Activated T-helper 1 cell treated with anti-CD3 and anti-CD28 coated beads, Interleukin-12 subunit alpha, Interleukin-12 subunit beta, Interleukin-2, Interleukin-4 antibody, amounts not matched to agents 30 ng/mL and 10 ng/mL and 1 ng/mL, durations not matched to agents 14 hours and 24 hours and 36 hours (primary cell): ENCODE measurements at regions not wholly inside any gene's neighbourhood (a gene's known extent, or its start where the extent isn't known, plus 50 kb on each side); places are given as distances from the start of the nearest gene placed in this dataset.
A peak's percentile ranks its signal among the peaks of the same experiment; 100 is the strongest.
"Not testable (repeated sequence)": the region's sequence is repeated elsewhere in the genome, so short reads cannot be mapped to it uniquely, and the experiment has no call there.

Experiments
- DNase-seq: peaks from one replicate; pipeline ENCODE4 v3.0.0; 2021; ENCODE audit warnings: low spot score
- H3K27ac Mint-ChIP-seq: one replicate; pipeline ENCODE4 v1.8.0; 2021; ENCODE audit warnings: mild to moderate bottlenecking, mixed read lengths
- H3K27me3 Mint-ChIP-seq: one replicate; pipeline ENCODE4 v1.8.0; 2022; ENCODE audit warnings: mild to moderate bottlenecking, moderate library complexity, mixed read lengths; ENCODE audit not compliant: insufficient read depth
- H3K36me3 Mint-ChIP-seq: one replicate; pipeline ENCODE4 v1.8.0; 2021; ENCODE audit warnings: low read depth, mixed read lengths
- H3K4me1 Mint-ChIP-seq: one replicate; pipeline ENCODE4 v1.8.0; 2021; ENCODE audit warnings: low read depth, mixed read lengths
- H3K4me3 Mint-ChIP-seq: one replicate; pipeline ENCODE4 v1.8.0; 2021; ENCODE audit warnings: mild to moderate bottlenecking, moderate library complexity, mixed read lengths
- H3K9me3 Mint-ChIP-seq: one replicate; pipeline ENCODE4 v1.8.0; 2021; ENCODE audit warnings: mixed read lengths
- intact Hi-C: fragments of 100-400 bp; cut with micrococcal nuclease; formaldehyde crosslinking; loops from one replicate; pipeline ENCODE4 v1.15.1; 2024

GRCh38 chr17:77560381-77560780 is 398.1 kb upstream of the TNRC6C start:
- no peak for DNase-seq
- intact Hi-C loops: no loop called here
- Mint-ChIP-seq H3K4me3 (no peak overlapping the region), H3K27ac (no peak overlapping the region), H3K9me3 (no peaks in the 10 kb centered on the region), H3K27me3 (peaks cover 13% of the 10 kb centered on the region), H3K36me3 (no peaks in the 10 kb centered on the region), H3K4me1 (no peaks in the 10 kb centered on the region)

- Mint-ChIP-seq H3K27ac (no peak overlapping the region), H3K4me3 (no peak overlapping the region), H3K27me3 (peaks cover 13% of the 10 kb centered on the region), H3K9me3 (no peaks in the 10 kb centered on the region), H3K4me1 (no peaks in the 10 kb centered on the region), H3K36me3 (no peaks in the 10 kb centered on the region)
- intact Hi-C loops: no loop called here
- DNase-seq: no peak
Measured at GRCh38 chr17:77560841-77561240, 397.7 kb upstream of the TNRC6C start.

- DNase-seq, H3K9me3 Mint-ChIP-seq, intact Hi-C loops, H3K27ac Mint-ChIP-seq, H3K36me3 Mint-ChIP-seq, H3K4me1 Mint-ChIP-seq, H3K4me3 Mint-ChIP-seq: not testable (repeated sequence)
- peaks cover 16% of the 10 kb centered on the region for H3K27me3 Mint-ChIP-seq
Measured at GRCh38 chr17:77562361-77562760, 396.1 kb upstream of the TNRC6C start.

- no peak overlapping the region for H3K27ac Mint-ChIP-seq
- H3K36me3 Mint-ChIP-seq: no peaks in the 10 kb centered on the region
- DNase-seq: no peak
- H3K4me3 Mint-ChIP-seq: no peak overlapping the region
- H3K27me3 Mint-ChIP-seq: peaks cover 18% of the 10 kb centered on the region
- H3K9me3 Mint-ChIP-seq: no peaks in the 10 kb centered on the region
- H3K4me1 Mint-ChIP-seq: no peaks in the 10 kb centered on the region
- intact Hi-C loops: no loop called here
Measured at GRCh38 chr17:77563439-77564102, 394.9 kb upstream of the TNRC6C start.

GRCh38 chr17:77564278-77564920 is 394.1 kb upstream of the TNRC6C start:
- Mint-ChIP-seq H3K36me3 (no peaks in the 10 kb centered on the region), H3K9me3 (no peaks in the 10 kb centered on the region), H3K4me3 (no peak overlapping the region), H3K4me1 (no peaks in the 10 kb centered on the region), H3K27me3 (peaks cover 17% of the 10 kb centered on the region), H3K27ac (no peak overlapping the region)
- DNase-seq: no peak
- intact Hi-C loops: no loop called here

GRCh38 chr17:77565166-77565565 is 393.3 kb upstream of the TNRC6C start:
- Mint-ChIP-seq H3K9me3 (no peaks in the 10 kb centered on the region), H3K4me3 (no peak overlapping the region), H3K36me3 (no peaks in the 10 kb centered on the region), H3K27me3 (peaks cover 15% of the 10 kb centered on the region), H3K4me1 (no peaks in the 10 kb centered on the region), H3K27ac (no peak overlapping the region)
- intact Hi-C loops: no loop called here
- no peak for DNase-seq

GRCh38 chr17:77566151-77566550 is 392.4 kb upstream of the TNRC6C start:
- intact Hi-C loops: no loop called here
- H3K36me3 Mint-ChIP-seq: no peaks in the 10 kb centered on the region
- no peak for DNase-seq
- peaks cover 14% of the 10 kb centered on the region for H3K27me3 Mint-ChIP-seq
- H3K4me1 Mint-ChIP-seq: no peaks in the 10 kb centered on the region
- H3K9me3 Mint-ChIP-seq: no peaks in the 10 kb centered on the region
- H3K4me3 Mint-ChIP-seq: no peak overlapping the region
- H3K27ac Mint-ChIP-seq: no peak overlapping the region

GRCh38 chr17:77566566-77567138 is 391.9 kb upstream of the TNRC6C start:
- Mint-ChIP-seq H3K27ac (no peak overlapping the region), H3K4me1 (peaks cover 2% of the 10 kb centered on the region), H3K4me3 (no peak overlapping the region), H3K27me3 (peaks cover 18% of the 10 kb centered on the region), H3K36me3 (no peaks in the 10 kb centered on the region), H3K9me3 (no peaks in the 10 kb centered on the region)
- no peak for DNase-seq
- intact Hi-C loops: no loop called here

GRCh38 chr17:77568540-77568939 is 390.0 kb upstream of the TNRC6C start:
- Mint-ChIP-seq H3K4me3 (no peak overlapping the region), H3K27me3 (peaks cover 33% of the 10 kb centered on the region), H3K9me3 (no peaks in the 10 kb centered on the region), H3K36me3 (no peaks in the 10 kb centered on the region), H3K27ac (no peak overlapping the region), H3K4me1 (peaks cover 6% of the 10 kb centered on the region)
- DNase-seq: no peak
- intact Hi-C loops: no loop called here

GRCh38 chr17:77569846-77570564 is 388.5 kb upstream of the TNRC6C start:
- Mint-ChIP-seq H3K36me3 (no peaks in the 10 kb centered on the region), H3K4me1 (peaks cover 6% of the 10 kb centered on the region), H3K27ac (no peak overlapping the region), H3K27me3 (peaks cover 40% of the 10 kb centered on the region), H3K4me3 (no peak overlapping the region), H3K9me3 (no peaks in the 10 kb centered on the region)
- intact Hi-C loops: no loop called here
- no peak for DNase-seq

- H3K36me3 Mint-ChIP-seq: no peaks in the 10 kb centered on the region
- H3K27me3 Mint-ChIP-seq: peaks cover 45% of the 10 kb centered on the region
- H3K4me1 Mint-ChIP-seq: peaks cover 6% of the 10 kb centered on the region
- intact Hi-C loops: no loop called here
- DNase-seq: no peak
- H3K4me3 Mint-ChIP-seq: no peak overlapping the region
- H3K27ac Mint-ChIP-seq: no peak overlapping the region
- no peaks in the 10 kb centered on the region for H3K9me3 Mint-ChIP-seq
Measured at GRCh38 chr17:77570565-77570898, 388.0 kb upstream of the TNRC6C start.

GRCh38 chr17:77571155-77571981 is 387.1 kb upstream of the TNRC6C start:
- H3K4me1 Mint-ChIP-seq: peaks cover 6% of the 10 kb centered on the region
- H3K9me3 Mint-ChIP-seq: no peaks in the 10 kb centered on the region
- H3K27ac Mint-ChIP-seq: no peak overlapping the region
- no peak for DNase-seq
- peak overlapping the region; percentile 10 for H3K4me3 Mint-ChIP-seq
- H3K27me3 Mint-ChIP-seq: peaks cover 46% of the 10 kb centered on the region
- no peaks in the 10 kb centered on the region for H3K36me3 Mint-ChIP-seq
- intact Hi-C loops: no loop called here
